Psoas muscle (tissue), 7 donors: ENCODE measurements at regions not wholly inside any gene's neighbourhood (a gene's known extent, or its start where the extent isn't known, plus 50 kb on each side); places are given as distances from the start of the nearest gene placed in this dataset.

Source experiments
- ATAC-seq, 4 donors: fragments of 200-7000 bp; cut with Tn5 transposase; one replicate each; pipeline ENCODE4 v1.9.1; 2020; ENCODE audit warnings: moderate library complexity in 3 of 4, mild to moderate bottlenecking in 2 of 4
- DNase-seq, 2 donors: peaks; one replicate each; pipeline ENCODE4 v3.0.0-alpha.2; 2020
- H3K27ac ChIP-seq: fragments of 200-600 bp; one replicate; pipeline ENCODE4 v1.8.0; 2022
- H3K27me3 ChIP-seq, 3 donors: fragments of 200-600 bp in 1 of 3; one replicate each; pipeline versions ENCODE4 v1.6.1 to v1.8.0; 2013 to 2022; ENCODE audit warnings: low read length in 2 of 3, mild to moderate bottlenecking in 2 of 3, moderate library complexity in 1 of 3; ENCODE audit not compliant: insufficient read depth in 3 of 3
- H3K36me3 ChIP-seq, 2 donors: fragments of 200-600 bp in 1 of 2; one replicate each; pipeline versions ENCODE4 v1.6.1 to v1.8.0; 2013 to 2022; ENCODE audit warnings: low read depth in 1 of 2, mild to moderate bottlenecking in 1 of 2, moderate library complexity in 1 of 2; ENCODE audit not compliant: insufficient read depth in 1 of 2
- H3K4me1 ChIP-seq: fragments of 200-600 bp; one replicate; pipeline ENCODE4 v1.8.0; 2022
- H3K4me3 ChIP-seq: fragments of 200-600 bp; one replicate; pipeline ENCODE4 v1.8.0; 2022; ENCODE audit warnings: mild to moderate bottlenecking
- H3K9me3 ChIP-seq: fragments of 200-600 bp; one replicate; pipeline ENCODE4 v1.8.0; 2022
- CTCF ChIP-seq: fragments of 200-600 bp; IDR thresholded peaks from one replicate; pipeline ENCODE4 v1.8.0; 2022; ENCODE audit warnings: antibody characterized with exemption
- WGBS, 3 donors: extraction: QIAGEN DNeasy Blood & Tissue Kit; methylation state at CpG; one replicate each; pipeline versions ENCODE4 v1.1.6 to v1.1.7; 2013; 5-methylcytosine and 5-hydroxymethylcytosine counted together
- intact Hi-C, 2 donors: fragments of 100-400 bp; cut with DNase I; formaldehyde crosslinking; loops; one replicate each; pipeline versions ENCODE4 v1.11.0 to v1.14.2; 2022
- donor health status: healthy with polysubstance abuse.
- donor health status: DM: no; HTN: no; CAD: no; lungs with moderate emphysema.
- donor health status: Bipolar disorder and iron deficiency.
- donor health status: healthy.
- donor health status: DM: yes; HTN: yes; CAD: no.
- donor health status: DM: no; HTN: no; CAD: no.
- donor health status: DM: yes; HTN: yes; CAD: no.

- no peak for ATAC-seq
- TF ChIP-seq CTCF: no peak
- H3K27ac ChIP-seq: no peak overlapping the region
- no peaks in the 10 kb centered on the region for H3K36me3 ChIP-seq
- no peak overlapping the region for H3K4me3 ChIP-seq
- intact Hi-C loops: loop anchor here in 1 of 2 donors (5.0 kb wide), 1 partner anchor 607 kb away; no protein-coding TSS in a partner anchor
- no peaks in the 10 kb centered on the region for H3K4me1 ChIP-seq
- peaks cover 0 to 61% (median 9%) of the 10 kb centered on the region in 3 donors for H3K27me3 ChIP-seq
- no peaks in the 10 kb centered on the region for H3K9me3 ChIP-seq
- DNase-seq: no peak
- 64 to 73% (median 69%) methylated on average over 5 of the region's 5 CpGs for WGBS, 3 donors
These were observed 66.3 kb downstream of the ZIC5 start for GRCh38 chr13:99905224-99905623.

- Histone ChIP-seq H3K4me3 (no peak overlapping the region), H3K36me3 (no peaks in the 10 kb centered on the region), H3K9me3 (no peaks in the 10 kb centered on the region), H3K27me3 (peaks cover 0 to 59% (median 18%) of the 10 kb centered on the region in 3 donors), H3K4me1 (no peaks in the 10 kb centered on the region), H3K27ac (no peak overlapping the region)
- 80 to 82% (median 81%) methylated on average over 7 of the region's 7 CpGs for WGBS, 3 donors
- TF ChIP-seq CTCF: no peak
- ATAC-seq (no peak), DNase-seq (no peak)
- intact Hi-C loops: no loop called here
These were observed 68.4 kb downstream of the ZIC5 start for GRCh38 chr13:99903140-99903539.

- Histone ChIP-seq H3K27me3 (peaks cover 0 to 59% (median 18%) of the 10 kb centered on the region in 3 donors), H3K9me3 (no peaks in the 10 kb centered on the region), H3K4me3 (no peak overlapping the region), H3K4me1 (no peaks in the 10 kb centered on the region), H3K27ac (no peak overlapping the region), H3K36me3 (no peaks in the 10 kb centered on the region)
- DNase-seq (no peak), ATAC-seq (no peak)
- WGBS, 3 donors: 58 to 76% (median 68%) methylated on average over 4 of the region's 4 CpGs
- no peak for TF ChIP-seq CTCF
- intact Hi-C loops: no loop called here
These were observed 68.9 kb downstream of the ZIC5 start for GRCh38 chr13:99902657-99903056.

- Histone ChIP-seq H3K36me3 (no peaks in the 10 kb centered on the region), H3K27me3 (peaks cover 7 to 60% (median 27%) of the 10 kb centered on the region in 3 donors), H3K9me3 (no peaks in the 10 kb centered on the region), H3K4me1 (no peaks in the 10 kb centered on the region), H3K27ac (no peak overlapping the region), H3K4me3 (no peak overlapping the region)
- WGBS, 3 donors: 70 to 78% (median 75%) methylated on average over 8 of the region's 8 CpGs
- TF ChIP-seq CTCF: no peak
- DNase-seq (no peak), ATAC-seq (no peak)
- intact Hi-C loops: no loop called here
These were observed 70.6 kb downstream of the ZIC5 start for GRCh38 chr13:99900960-99901359.

GRCh38 chr13:99898421-99898820 is 73.1 kb downstream of the ZIC5 start:
- DNase-seq (no peak), ATAC-seq (no peak)
- H3K27me3 ChIP-seq: peaks cover 7 to 78% (median 30%) of the 10 kb centered on the region in 3 donors
- no peaks in the 10 kb centered on the region for H3K9me3 ChIP-seq
- H3K4me3 ChIP-seq: no peak overlapping the region
- H3K27ac ChIP-seq: no peak overlapping the region
- H3K36me3 ChIP-seq: no peaks in the 10 kb centered on the region
- TF ChIP-seq CTCF: no peak
- peaks cover 5% of the 10 kb centered on the region for H3K4me1 ChIP-seq
- intact Hi-C loops: no loop called here
- WGBS, 3 donors: 64 to 70% (median 68%) methylated on average over 7 of the region's 7 CpGs
